ENCODE measurements at regions not wholly inside any gene's neighbourhood (a gene's known extent, or its start where the extent isn't known, plus 50 kb on each side); places are given as distances from the start of the nearest gene placed in this dataset.
"Not testable (repeated sequence)": the region's sequence is repeated elsewhere in the genome, so short reads cannot be mapped to it uniquely, and the experiment has no call there.

DNA sequence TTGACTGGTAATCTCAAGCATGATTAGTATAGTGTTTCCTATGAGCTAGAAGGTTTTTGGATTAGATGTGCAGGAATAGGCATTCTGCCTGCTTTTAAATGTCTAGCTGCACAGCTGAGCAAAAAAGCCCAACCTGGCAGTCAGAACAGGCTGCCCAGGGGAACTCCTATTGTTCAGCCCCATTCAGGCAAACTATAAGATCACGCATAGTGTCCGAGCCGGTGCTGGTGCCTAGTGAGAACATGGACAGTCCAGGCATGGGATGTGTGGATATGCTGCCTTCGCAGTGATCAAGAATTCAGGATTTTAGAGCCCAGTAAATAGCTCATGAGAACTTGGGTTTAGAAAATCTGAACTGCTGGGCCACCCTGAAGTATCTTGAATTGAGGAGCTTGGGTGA is 348.8 kb downstream of the UTRN start:
- no peak for DNase-seq

GRCh38 chr6:144634371-144634770 is 349.2 kb downstream of the UTRN start:
- no peak for DNase-seq

- DNase-seq, result no peak
These were observed 349.9 kb downstream of the UTRN start for GRCh38 chr6:144635051-144635450.

DNA sequence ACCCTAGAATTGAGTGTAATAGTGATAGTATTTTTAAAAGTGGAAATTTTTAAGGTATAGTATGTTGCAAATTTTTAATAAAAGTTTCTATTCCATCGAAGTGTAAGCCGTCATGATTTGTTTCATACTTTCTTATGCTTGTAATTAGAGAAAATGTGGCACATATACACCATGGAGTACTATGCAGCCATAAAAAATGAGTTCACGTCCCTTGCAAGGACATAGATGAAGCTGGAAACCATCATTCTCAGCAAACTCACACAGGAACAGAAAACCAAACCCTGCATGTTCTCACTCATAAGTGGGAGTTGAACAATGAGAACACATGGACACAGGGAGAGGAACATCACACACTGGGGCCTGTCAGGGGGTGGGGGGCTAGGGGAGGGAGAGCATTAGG is 350.9 kb downstream of the UTRN start:
- not testable (repeated sequence) for DNase-seq

DNA sequence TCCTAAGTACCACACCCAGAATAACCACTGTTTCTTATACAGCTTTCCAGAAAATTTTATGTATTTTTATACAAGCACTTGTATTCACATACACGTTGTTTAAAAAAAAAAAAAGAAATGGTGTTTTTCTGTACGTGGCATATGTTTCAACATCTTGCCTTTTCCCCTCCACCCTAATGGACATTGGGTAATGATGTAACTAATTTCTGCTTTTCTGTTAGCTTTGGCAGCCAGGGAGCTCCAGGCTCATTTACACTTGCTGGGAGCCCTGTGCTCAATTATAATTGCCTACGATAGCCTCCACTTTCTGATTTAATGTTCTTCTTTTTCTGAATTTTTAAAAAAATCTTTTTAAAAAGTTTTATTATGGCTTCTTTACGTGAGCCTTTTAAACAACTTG is 352.4 kb downstream of the UTRN start:
- no peak for DNase-seq

- no peak for DNase-seq
These were observed 354.5 kb downstream of the UTRN start for GRCh38 chr6:144639654-144640053.

GRCh38 chr6:144641286-144641685 is 356.2 kb downstream of the UTRN start:
- DNase-seq, result no peak

DNA sequence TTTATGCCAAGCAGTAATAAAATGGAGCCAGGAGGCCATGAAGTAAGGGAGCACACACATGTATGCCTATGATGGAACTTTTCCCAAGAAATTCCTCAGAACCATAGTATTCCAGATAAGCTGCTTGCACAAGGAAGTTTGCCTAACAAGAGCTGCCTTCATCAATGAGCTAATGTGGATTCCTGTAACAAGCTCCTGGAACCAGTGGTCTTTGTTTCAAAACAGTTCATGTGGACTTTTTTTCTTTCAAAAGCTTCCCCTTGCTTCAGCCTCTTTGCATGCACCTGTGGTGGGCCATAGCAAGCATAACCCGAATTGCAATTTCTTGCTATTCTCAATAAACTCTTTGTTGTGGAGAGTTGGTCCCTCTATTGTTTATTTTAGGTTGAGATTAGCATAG is 359.6 kb downstream of the UTRN start:
- DNase-seq, result no peak

DNA sequence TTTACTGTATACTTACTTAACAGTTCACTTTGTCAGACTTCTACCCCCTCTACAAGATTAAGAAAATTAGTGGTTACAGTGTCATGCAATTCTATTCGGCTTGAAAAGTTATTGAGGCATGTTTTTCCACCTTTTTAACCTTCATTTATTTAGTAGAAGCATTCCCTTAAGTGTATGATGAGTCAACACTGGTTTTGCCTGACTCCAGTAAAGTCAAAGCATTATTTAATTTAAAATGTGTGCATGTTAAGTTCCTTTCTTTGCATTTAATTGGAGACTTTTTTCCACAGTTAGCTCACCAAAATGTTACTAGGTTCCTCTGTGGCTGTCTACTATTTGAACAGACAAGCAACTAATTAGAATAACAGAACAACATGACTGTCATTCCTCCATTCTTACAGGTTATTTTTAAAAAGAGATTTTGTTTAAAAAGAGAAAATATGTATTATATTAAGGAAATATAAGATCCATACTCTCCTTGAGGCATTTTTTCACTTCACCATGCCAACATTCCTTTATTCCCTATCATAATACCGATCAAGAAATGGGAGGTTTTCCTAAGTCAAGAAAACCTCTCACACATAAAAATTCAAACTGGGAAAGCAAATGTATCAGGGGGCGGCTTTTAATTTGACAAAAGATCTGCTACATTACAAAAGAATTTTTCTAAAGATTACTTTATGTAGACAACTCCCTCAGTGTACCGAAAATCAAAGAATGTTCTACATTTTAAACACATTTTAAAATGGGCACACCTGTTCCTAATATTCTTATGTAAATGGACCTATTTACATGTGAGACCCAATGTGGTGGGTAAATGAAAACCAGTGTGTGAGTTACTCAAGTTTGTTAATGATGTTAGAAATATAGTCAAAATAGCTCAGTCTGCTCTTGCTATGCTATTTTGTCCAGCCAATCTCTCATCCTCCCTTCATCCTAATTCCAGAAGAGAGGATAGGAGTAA is 361.2 kb downstream of the UTRN start:
- DNase-seq, result no peak

- DNase-seq, result no peak
These were observed 362.4 kb downstream of the UTRN start for GRCh38 chr6:144647406-144647964.

- DNase-seq, result no peak
These were observed 363.0 kb downstream of the UTRN start for GRCh38 chr6:144647971-144648651.

DNA sequence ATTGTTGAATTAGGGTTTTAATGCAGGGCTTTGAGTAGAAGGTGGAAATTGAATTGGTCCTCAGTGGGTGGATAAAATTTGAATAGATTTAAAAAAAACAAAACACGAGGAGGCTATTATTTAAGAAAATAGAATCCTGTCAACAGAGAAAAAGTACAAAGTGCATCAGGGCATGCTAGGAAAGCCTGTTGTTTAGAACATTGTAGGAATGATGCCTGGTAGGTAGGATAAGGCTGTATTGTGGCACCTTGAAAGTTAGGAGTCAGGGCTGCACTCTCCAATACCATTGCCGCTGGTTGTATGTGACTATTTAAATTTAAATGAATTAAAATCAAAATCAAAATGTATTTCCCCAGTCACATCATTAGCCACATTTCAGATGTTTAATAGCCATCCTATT is 363.9 kb downstream of the UTRN start:
- no peak for DNase-seq

DNA sequence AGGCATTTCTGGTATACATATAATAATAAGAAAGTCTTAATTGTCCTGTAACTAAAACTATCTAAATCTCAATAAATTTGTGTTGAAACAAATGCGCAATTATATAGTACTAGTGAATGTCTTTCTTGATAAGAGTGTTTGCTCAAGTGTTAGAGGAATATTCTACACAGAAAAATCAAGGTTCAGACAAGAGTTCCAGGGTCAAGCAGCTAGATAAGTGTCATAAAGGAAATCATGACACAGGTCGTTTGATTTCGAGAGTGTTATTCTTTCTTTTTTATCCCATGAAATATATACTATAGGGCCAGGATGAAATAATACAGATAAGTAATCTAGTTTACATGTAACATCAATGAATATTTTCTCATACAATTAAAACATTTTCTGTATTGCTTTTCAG is 366.1 kb downstream of the UTRN start:
- DNase-seq, result no peak

GRCh38 chr6:144652292-144652891 is 367.3 kb downstream of the UTRN start:
- DNase-seq, result no peak

DNA sequence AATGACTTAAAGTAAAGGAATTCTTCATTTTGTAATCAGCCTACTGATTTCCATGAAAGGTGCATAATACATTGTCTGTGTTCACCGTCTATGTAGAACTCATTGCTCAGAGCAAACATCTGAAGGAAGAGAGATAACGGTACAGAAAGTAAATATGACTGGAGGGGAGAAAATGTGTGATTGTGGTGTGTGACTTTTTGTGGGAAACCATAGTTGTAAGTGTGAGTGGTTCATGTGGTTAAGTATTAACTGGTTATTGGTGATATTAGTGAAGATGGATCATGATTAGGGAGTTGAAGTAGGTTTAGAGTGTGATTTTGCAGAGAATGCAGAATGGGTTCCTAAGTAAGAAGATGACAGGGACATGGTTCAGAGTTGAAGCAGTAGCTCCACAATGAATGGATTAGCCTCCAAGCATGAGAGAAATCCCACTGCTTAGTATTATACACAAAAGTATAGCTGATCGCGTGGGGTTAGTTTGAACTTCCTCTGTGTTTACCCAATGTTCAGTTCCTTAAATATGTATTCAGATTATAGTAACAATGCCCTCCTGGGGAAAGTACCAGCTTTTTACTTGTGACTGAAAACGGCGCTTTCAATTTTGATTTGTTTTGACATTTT is 368.9 kb downstream of the UTRN start:
- DNase-seq, result no peak

DNA sequence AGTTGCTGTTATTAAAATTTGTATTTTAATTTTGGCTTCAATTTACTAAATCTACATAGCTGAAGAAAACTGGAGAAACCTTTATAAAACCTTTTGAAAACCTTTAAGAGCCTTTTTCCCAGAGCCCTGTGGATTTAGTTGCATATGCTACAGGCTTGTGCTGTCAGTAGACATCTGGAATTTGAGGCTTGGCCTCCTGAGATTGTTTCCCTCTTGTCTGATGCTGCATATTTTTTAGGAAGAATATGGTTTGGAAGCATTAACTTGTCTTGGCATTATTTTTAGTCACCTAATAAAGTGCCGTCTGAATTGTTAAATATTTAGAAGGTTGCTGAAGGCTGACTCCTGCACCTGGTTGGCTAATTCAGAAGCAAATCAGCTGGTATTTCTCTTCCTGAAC is 369.4 kb downstream of the UTRN start:
- DNase-seq, result no peak

DNA sequence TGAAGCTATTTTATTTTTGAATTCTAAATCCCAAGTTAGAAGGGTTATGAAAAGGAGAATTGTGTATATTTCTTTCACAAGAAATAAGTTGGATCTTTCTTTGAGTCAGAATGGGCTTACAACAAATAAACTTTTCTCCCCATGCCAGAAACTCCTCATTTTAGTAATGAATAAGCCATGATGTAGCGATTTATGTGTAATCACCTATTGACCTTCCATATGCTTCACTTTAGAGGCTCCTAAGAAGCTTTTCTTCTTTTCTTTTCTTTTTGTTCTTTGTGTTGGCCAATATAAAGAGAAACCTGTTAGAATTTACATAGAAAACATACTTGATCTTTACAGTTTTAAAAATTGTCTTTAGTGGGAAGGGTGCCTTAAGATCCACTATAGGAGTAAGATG is 370.2 kb downstream of the UTRN start:
- DNase-seq, result no peak

DNA sequence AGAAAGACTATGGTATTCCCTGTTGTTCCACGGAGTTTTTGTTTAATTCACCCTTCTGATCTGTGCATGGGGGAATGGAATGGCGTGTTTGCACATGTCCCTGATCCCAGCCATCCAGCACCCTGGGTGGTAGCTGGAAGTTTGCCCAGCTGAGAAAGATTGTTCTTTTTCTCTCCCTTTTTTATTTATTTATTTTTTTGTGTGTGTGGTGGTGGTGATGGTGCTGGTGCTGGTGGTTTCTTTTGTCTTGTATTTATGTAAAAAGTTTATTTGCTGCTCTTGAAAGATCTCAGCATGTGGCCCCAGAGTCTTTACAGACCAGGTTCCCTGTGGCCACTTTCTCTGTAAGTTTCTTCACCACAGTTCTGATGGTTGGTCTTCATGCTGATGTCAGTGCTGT is 372.6 kb downstream of the UTRN start:
- no peak for DNase-seq

DNA sequence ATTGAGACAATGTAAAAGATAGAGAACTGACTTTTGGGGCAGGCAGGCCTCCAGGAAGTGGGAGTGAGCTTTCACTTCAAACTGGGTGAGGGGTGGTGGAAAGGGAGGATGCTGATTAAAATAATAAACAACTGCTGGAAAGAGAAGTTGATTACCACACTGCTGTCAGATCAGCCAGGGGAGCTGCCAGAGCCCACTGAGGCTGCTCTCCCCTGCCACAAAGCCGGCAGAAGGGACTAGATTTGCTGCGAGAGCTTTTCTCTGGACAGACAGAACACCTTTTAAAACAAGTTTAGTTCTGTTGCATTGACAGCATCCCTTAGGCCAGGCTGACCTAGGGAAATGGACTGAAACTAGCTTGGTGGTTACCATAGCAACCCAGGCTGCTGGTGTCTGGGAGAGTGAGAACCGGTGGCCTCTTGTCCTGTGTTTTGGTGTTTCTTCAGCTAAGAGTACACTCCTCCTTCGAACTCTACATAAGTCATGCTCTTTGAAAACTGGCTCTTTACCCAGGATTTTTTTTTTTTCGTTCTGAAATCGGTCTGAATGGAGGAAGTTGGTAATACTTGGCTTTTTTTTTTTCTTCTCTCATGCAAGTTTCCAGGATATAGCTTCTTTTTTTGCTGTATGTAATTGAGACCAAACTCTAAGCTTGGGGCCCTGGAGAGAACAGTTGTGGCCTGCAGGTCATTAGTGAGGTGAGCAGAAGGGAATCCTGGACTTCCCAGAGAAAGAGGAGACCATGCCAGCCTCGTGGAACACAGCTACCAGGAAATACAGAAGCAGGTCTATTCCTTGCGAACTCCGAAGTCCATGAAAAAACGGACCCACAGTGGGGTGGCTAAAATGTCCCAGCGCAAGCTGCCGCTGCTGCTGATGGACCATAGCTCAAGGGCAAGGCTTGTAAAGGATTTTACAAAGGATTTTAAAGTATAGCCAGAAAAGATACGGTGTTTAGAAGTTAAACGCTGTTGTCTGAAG is 374.4 kb downstream of the UTRN start:
- DNase-seq, result no peak

GRCh38 chr6:144660561-144661115 is 375.5 kb downstream of the UTRN start:
- no peak for DNase-seq

DNA sequence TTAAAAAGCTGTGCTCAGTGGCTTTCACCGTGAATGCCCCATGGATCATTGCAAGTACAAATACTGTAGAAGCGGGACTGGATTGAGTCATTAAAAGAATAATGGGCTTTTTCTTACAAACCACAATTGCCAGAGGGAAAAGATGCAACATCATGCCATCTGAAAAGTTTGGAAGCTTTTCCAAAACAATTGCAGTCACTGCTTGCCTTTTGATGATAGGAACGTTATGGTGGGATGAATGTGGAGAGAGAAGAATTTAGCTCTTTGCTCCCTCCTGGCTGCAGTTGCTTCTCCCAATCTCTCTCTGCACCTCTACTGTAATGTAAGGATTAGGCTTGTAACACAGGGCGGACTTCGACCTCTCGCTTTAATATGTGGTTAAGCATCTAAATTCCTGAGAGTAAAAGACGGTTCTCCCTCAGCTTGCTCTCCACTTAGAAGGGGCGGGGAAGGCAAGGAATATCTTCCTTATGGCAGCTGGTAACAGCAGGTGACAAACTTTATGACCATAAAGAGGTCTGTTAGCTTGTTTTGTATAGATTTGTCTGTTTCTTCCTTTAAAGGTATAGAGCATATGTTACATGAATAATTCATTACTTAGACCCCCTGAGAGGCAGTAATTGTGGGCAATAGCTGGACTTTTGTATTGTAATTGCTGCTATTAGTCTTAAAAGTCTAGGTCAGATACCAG is 376.1 kb downstream of the UTRN start:
- DNase-seq, result no peak
